ENCODE measurements at regions not wholly inside any gene's neighbourhood (a gene's known extent, or its start where the extent isn't known, plus 50 kb on each side); places are given as distances from the start of the nearest gene placed in this dataset.

- Histone ChIP-seq H3K27ac (ENCODE audit: low read length) (no peak overlapping the region), H3K27me3 (ENCODE audit: low read depth, low read length) (no peaks in the 10 kb centered on the region)
Measured at GRCh38 chr10:36578306-36578705, 547.1 kb upstream of the ANKRD30A start.

GRCh38 chr10:36577126-36577525 is 548.3 kb upstream of the ANKRD30A start:
- no peak overlapping the region for H3K9ac ChIP-seq (ENCODE audit: low read length)
- no peak overlapping the region for H3K4me2 ChIP-seq (ENCODE audit: low read length)
- no peak overlapping the region for H2AFZ ChIP-seq (ENCODE audit: low read depth, low read length)
- no peaks in the 10 kb centered on the region for H3K27me3 ChIP-seq (ENCODE audit: low read depth, low read length)
- H3K9me3 ChIP-seq (ENCODE audit: insufficient read depth, low read length) = no peaks in the 10 kb centered on the region
- no peaks in the 10 kb centered on the region for H3K4me1 ChIP-seq (ENCODE audit: low read length)
- no peaks in the 10 kb centered on the region for H3K36me3 ChIP-seq (replicated peaks; ENCODE audit: low read depth, low read length)
- no peak for TF ChIP-seq EZH2phosphoT487 (IDR thresholded peaks at IDR 0.05; ENCODE audit: low read depth)
- TF ChIP-seq, protein P1, sequence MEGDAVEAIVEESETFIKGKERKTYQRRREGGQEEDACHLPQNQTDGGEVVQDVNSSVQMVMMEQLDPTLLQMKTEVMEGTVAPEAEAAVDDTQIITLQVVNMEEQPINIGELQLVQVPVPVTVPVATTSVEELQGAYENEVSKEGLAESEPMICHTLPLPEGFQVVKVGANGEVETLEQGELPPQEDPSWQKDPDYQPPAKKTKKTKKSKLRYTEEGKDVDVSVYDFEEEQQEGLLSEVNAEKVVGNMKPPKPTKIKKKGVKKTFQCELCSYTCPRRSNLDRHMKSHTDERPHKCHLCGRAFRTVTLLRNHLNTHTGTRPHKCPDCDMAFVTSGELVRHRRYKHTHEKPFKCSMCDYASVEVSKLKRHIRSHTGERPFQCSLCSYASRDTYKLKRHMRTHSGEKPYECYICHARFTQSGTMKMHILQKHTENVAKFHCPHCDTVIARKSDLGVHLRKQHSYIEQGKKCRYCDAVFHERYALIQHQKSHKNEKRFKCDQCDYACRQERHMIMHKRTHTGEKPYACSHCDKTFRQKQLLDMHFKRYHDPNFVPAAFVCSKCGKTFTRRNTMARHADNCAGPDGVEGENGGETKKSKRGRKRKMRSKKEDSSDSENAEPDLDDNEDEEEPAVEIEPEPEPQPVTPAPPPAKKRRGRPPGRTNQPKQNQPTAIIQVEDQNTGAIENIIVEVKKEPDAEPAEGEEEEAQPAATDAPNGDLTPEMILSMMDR (IDR thresholded peaks at IDR 0.05; ENCODE audit: low read depth, low read length) = no peak
- no peak overlapping the region for H3K27ac ChIP-seq (ENCODE audit: low read length)
- no peaks in the 10 kb centered on the region for H3K79me2 ChIP-seq (ENCODE audit: low read length)
- H4K20me1 ChIP-seq (ENCODE audit: insufficient read depth, low read length) = no peaks in the 10 kb centered on the region
- H3K4me3 ChIP-seq (ENCODE audit: low read length) = no peak overlapping the region

More at GRCh38 chr10:36578306-36578705, 547.1 kb upstream of the ANKRD30A start:
- Histone ChIP-seq H3K4me3 (ENCODE audit: low read length) (no peak overlapping the region), H3K4me1 (ENCODE audit: low read length) (no peaks in the 10 kb centered on the region), H4K20me1 (ENCODE audit: insufficient read depth, low read length) (no peaks in the 10 kb centered on the region), H3K79me2 (ENCODE audit: low read length) (no peaks in the 10 kb centered on the region), H3K4me2 (ENCODE audit: low read length) (no peak overlapping the region), H3K9me3 (ENCODE audit: insufficient read depth, low read length) (no peaks in the 10 kb centered on the region), H3K36me3 (replicated peaks; ENCODE audit: low read depth, low read length) (no peaks in the 10 kb centered on the region), H2AFZ (ENCODE audit: low read depth, low read length) (no peak overlapping the region), H3K9ac (ENCODE audit: low read length) (no peak overlapping the region)
- TF ChIP-seq, protein P1 (IDR thresholded peaks at IDR 0.05; ENCODE audit: low read depth, low read length) = no peak
- no peak for TF ChIP-seq EZH2phosphoT487 (IDR thresholded peaks at IDR 0.05; ENCODE audit: low read depth)

- Histone ChIP-seq H2AFZ (ENCODE audit: low read depth, low read length) (no peak overlapping the region), H3K4me2 (ENCODE audit: low read length) (no peak overlapping the region), H3K27ac (ENCODE audit: low read length) (no peak overlapping the region), H3K9me3 (ENCODE audit: insufficient read depth, low read length) (no peaks in the 10 kb centered on the region), H3K4me1 (ENCODE audit: low read length) (no peaks in the 10 kb centered on the region), H3K36me3 (replicated peaks; ENCODE audit: low read depth, low read length) (no peaks in the 10 kb centered on the region), H3K4me3 (ENCODE audit: low read length) (no peak overlapping the region), H3K79me2 (ENCODE audit: low read length) (no peaks in the 10 kb centered on the region), H3K9ac (ENCODE audit: low read length) (no peak overlapping the region), H4K20me1 (ENCODE audit: insufficient read depth, low read length) (no peaks in the 10 kb centered on the region), H3K27me3 (ENCODE audit: low read depth, low read length) (no peaks in the 10 kb centered on the region)
- TF ChIP-seq, protein P1 (IDR thresholded peaks at IDR 0.05; ENCODE audit: low read depth, low read length) = no peak
- no peak for TF ChIP-seq EZH2phosphoT487 (IDR thresholded peaks at IDR 0.05; ENCODE audit: low read depth)
Measured at GRCh38 chr10:36574207-36574606, 551.2 kb upstream of the ANKRD30A start.

- TF ChIP-seq, protein P1 (IDR thresholded peaks at IDR 0.05; ENCODE audit: low read depth, low read length) = no peak
- no peak for TF ChIP-seq EZH2phosphoT487 (IDR thresholded peaks at IDR 0.05; ENCODE audit: low read depth)
- Histone ChIP-seq H3K4me1 (ENCODE audit: low read length) (no peaks in the 10 kb centered on the region), H2AFZ (ENCODE audit: low read depth, low read length) (no peak overlapping the region), H3K36me3 (replicated peaks; ENCODE audit: low read depth, low read length) (no peaks in the 10 kb centered on the region), H3K4me2 (ENCODE audit: low read length) (no peak overlapping the region), H3K27me3 (ENCODE audit: low read depth, low read length) (no peaks in the 10 kb centered on the region), H3K9ac (ENCODE audit: low read length) (no peak overlapping the region), H3K27ac (ENCODE audit: low read length) (no peak overlapping the region), H4K20me1 (ENCODE audit: insufficient read depth, low read length) (no peaks in the 10 kb centered on the region), H3K79me2 (ENCODE audit: low read length) (no peaks in the 10 kb centered on the region), H3K4me3 (ENCODE audit: low read length) (no peak overlapping the region), H3K9me3 (ENCODE audit: insufficient read depth, low read length) (no peaks in the 10 kb centered on the region)
Measured at GRCh38 chr10:36573246-36573645, 552.2 kb upstream of the ANKRD30A start.

All from OCI-LY3 (cell line).